H9 (cell line): ENCODE measurements at regions not wholly inside any gene's neighbourhood (a gene's known extent, or its start where the extent isn't known, plus 50 kb on each side); places are given as distances from the start of the nearest gene placed in this dataset.

ENCODE experiments used
- DNase-seq: peaks from one replicate; pipeline ENCODE4 v3.0.0-alpha.2; 2017
- H2AFZ ChIP-seq: one replicate; pipeline ENCODE4 v1.6.1; 2013; ENCODE audit warnings: mild to moderate bottlenecking, low read length, control low read depth, moderate library complexity
- H2AK5ac ChIP-seq: 2 replicates; pipeline ENCODE4 v1.6.1; 2013; ENCODE audit warnings: low read length, control low read depth, mixed read lengths; ENCODE audit not compliant: insufficient read length
- H2BK120ac ChIP-seq: one replicate; pipeline ENCODE4 v1.6.1; 2013; ENCODE audit warnings: low read depth, mild to moderate bottlenecking, low read length, control low read depth, inconsistent platforms; ENCODE audit not compliant: poor library complexity, severe bottlenecking
- H2BK12ac ChIP-seq: 2 replicates; pipeline ENCODE4 v1.6.1; 2013; ENCODE audit warnings: low read length, control low read depth, mixed read lengths, low read depth; ENCODE audit not compliant: insufficient read length
- H2BK15ac ChIP-seq: 2 replicates; pipeline ENCODE4 v1.6.1; 2013; ENCODE audit warnings: low read depth, low read length, control low read depth
- H2BK20ac ChIP-seq: one replicate; pipeline ENCODE4 v1.6.1; 2013; ENCODE audit warnings: low read depth, mild to moderate bottlenecking, low read length, control low read depth, inconsistent platforms; ENCODE audit not compliant: poor library complexity, severe bottlenecking
- H2BK5ac ChIP-seq: 2 replicates; pipeline ENCODE4 v1.6.1; 2013; ENCODE audit warnings: low read length, control low read depth, mixed read lengths; ENCODE audit not compliant: insufficient read length
- H3K14ac ChIP-seq: 2 replicates; pipeline ENCODE4 v1.6.1; 2013; ENCODE audit warnings: low read length, control low read depth; ENCODE audit not compliant: insufficient read depth
- H3K18ac ChIP-seq: 2 replicates; pipeline ENCODE4 v1.6.1; 2013; ENCODE audit warnings: low read depth, mild to moderate bottlenecking, mixed read lengths, low read length, control low read depth; ENCODE audit not compliant: insufficient read length
- H3K23ac ChIP-seq: 2 replicates; pipeline ENCODE4 v1.6.1; 2013; ENCODE audit warnings: low read length, control low read depth, mixed read lengths, low read depth; ENCODE audit not compliant: insufficient read length
- H3K23me2 ChIP-seq: 2 replicates; pipeline ENCODE4 v1.6.1; 2013; ENCODE audit warnings: low read depth, mild to moderate bottlenecking, mixed read lengths, low read length, control low read depth; ENCODE audit not compliant: insufficient read length, poor library complexity, severe bottlenecking
- H3K27ac ChIP-seq: 2 replicates; pipeline ENCODE4 v1.5.1; 2013; ENCODE audit warnings: low read length, control low read depth, mixed read lengths, low read depth; ENCODE audit not compliant: insufficient read length
- H3K27me3 ChIP-seq: 2 replicates; pipeline ENCODE4 v1.6.1; 2013; ENCODE audit warnings: low read length, control low read depth, inconsistent platforms; ENCODE audit not compliant: insufficient read depth
- H3K4ac ChIP-seq: 2 replicates; pipeline ENCODE4 v1.6.1; 2013; ENCODE audit warnings: low read depth, mild to moderate bottlenecking, control low read depth, inconsistent platforms, low read length, moderate library complexity
- H3K4me1 ChIP-seq: 2 replicates; pipeline ENCODE4 v1.6.1; 2013; ENCODE audit warnings: low read length, control low read depth, inconsistent platforms; ENCODE audit not compliant: insufficient read depth
- H3K4me2 ChIP-seq: 2 replicates; pipeline ENCODE4 v1.6.1; 2013; ENCODE audit warnings: low read length, control low read depth, mixed read lengths; ENCODE audit not compliant: insufficient read length, insufficient read depth
- H3K56ac ChIP-seq: 2 replicates; pipeline ENCODE4 v1.6.1; 2013; ENCODE audit warnings: low read depth, mild to moderate bottlenecking, mixed read lengths, low read length, control low read depth; ENCODE audit not compliant: insufficient read length
- H3K79me1 ChIP-seq: 2 replicates; pipeline ENCODE4 v1.6.1; 2013; ENCODE audit warnings: low read depth, mild to moderate bottlenecking, moderate library complexity, low read length, control low read depth, inconsistent platforms; ENCODE audit not compliant: insufficient read depth, poor library complexity, severe bottlenecking
- H3K79me2 ChIP-seq: 2 replicates; pipeline ENCODE4 v1.6.1; 2013; ENCODE audit warnings: low read length, control low read depth, inconsistent platforms; ENCODE audit not compliant: insufficient read depth
- H3K9ac ChIP-seq: 2 replicates; pipeline ENCODE4 v1.6.1; 2013; ENCODE audit warnings: low read length, control low read depth, mixed read lengths; ENCODE audit not compliant: insufficient read length; ENCODE audit errors: extremely low read depth
- H3K9me3 ChIP-seq: one replicate; pipeline ENCODE4 v1.6.1; 2013; ENCODE audit warnings: low read depth, low read length, inconsistent platforms; ENCODE audit not compliant: control insufficient read depth
- H3T11ph ChIP-seq: one replicate; pipeline ENCODE4 v1.6.1; 2013; ENCODE audit warnings: mild to moderate bottlenecking, low read length, control low read depth, inconsistent platforms
- H4K20me1 ChIP-seq: one replicate; pipeline ENCODE4 v1.6.1; 2013; ENCODE audit not compliant: control insufficient read depth, insufficient read length, insufficient read depth
- H4K5ac ChIP-seq: 2 replicates; pipeline ENCODE4 v1.6.1; 2013; ENCODE audit warnings: low read depth, mild to moderate bottlenecking, mixed read lengths, low read length, control low read depth; ENCODE audit not compliant: insufficient read length
- H4K8ac ChIP-seq: replicated peaks from 2 replicates; pipeline ENCODE4 v1.6.1; 2013; ENCODE audit warnings: low read length, control low read depth, mixed read lengths, low read depth; ENCODE audit not compliant: insufficient read length
- H4K91ac ChIP-seq: 2 replicates; pipeline ENCODE4 v1.6.1; 2013; ENCODE audit warnings: low read depth, mild to moderate bottlenecking, moderate library complexity, mixed read lengths, low read length, control low read depth; ENCODE audit not compliant: insufficient read length
- H3K27ac Mint-ChIP-seq, 3 experiments: 2 replicates in 2 of 3; 3 replicates in 1 of 3; pipeline ENCODE4 v1.8.0; 2020 to 2021; ENCODE audit warnings: mixed read lengths in 3 of 3, mild to moderate bottlenecking in 1 of 3, moderate library complexity in 1 of 3
- H3K27me3 Mint-ChIP-seq: 2 replicates; pipeline ENCODE4 v1.8.0; 2021; ENCODE audit warnings: low read depth, mild to moderate bottlenecking, moderate library complexity, mixed read lengths
- H3K36me3 Mint-ChIP-seq, 3 experiments: 2 replicates in 2 of 3; 3 replicates in 1 of 3; pipeline ENCODE4 v1.8.0; 2020 to 2021; ENCODE audit warnings: low read depth in 3 of 3, mixed read lengths in 3 of 3; ENCODE audit not compliant: insufficient read depth in 1 of 3
- H3K4me1 Mint-ChIP-seq, 2 experiments: 2 replicates each; pipeline ENCODE4 v1.8.0; 2020; ENCODE audit warnings: mixed read lengths in 2 of 2
- H3K4me3 Mint-ChIP-seq, 2 experiments: 2 replicates in 1 of 2; 3 replicates in 1 of 2; pipeline ENCODE4 v1.8.0; 2020 to 2021; ENCODE audit warnings: mild to moderate bottlenecking in 2 of 2, mixed read lengths in 2 of 2, moderate library complexity in 1 of 2
- H3K9me3 Mint-ChIP-seq, 2 experiments: 2 replicates in 1 of 2; 3 replicates in 1 of 2; pipeline ENCODE4 v1.8.0; 2020; ENCODE audit warnings: mild to moderate bottlenecking in 2 of 2, mixed read lengths in 2 of 2, moderate library complexity in 1 of 2
- CTCF ChIP-seq: fragments of 200-600 bp; sonication (generic); conservative IDR thresholded peaks from 3 replicates; pipeline ENCODE4 v1.8.0; 2021; ENCODE audit warnings: antibody characterized with exemption, mild to moderate bottlenecking
- WGBS: extraction: QIAGEN DNeasy Blood & Tissue Kit; methylation state at CpG from one replicate; pipeline ENCODE4 v1.1.7; 2013; ENCODE audit warnings: missing lambda C conversion rate, low lambda C conversion rate, mixed read lengths; ENCODE audit not compliant: insufficient read length; ENCODE audit errors: extremely low coverage; 5-methylcytosine and 5-hydroxymethylcytosine counted together

- no CpG with 5 or more reads among the region's 1 CpG for WGBS
- peaks cover 0 to 18% (median 8%) of the 10 kb centered on the region in 3 experiments; a peak in 5 of 7 replicates for H3K36me3 Mint-ChIP-seq
- Histone ChIP-seq H2BK5ac (no peak overlapping the region), H4K91ac (no peak overlapping the region), H3T11ph (no peak overlapping the region), H3K27ac (no peak overlapping the region), H2AK5ac (no peak overlapping the region), H3K4me1 (no peaks in the 10 kb centered on the region), H3K27me3 (no peaks in the 10 kb centered on the region), H3K4ac (no peak overlapping the region), H4K5ac (no peak overlapping the region), H3K23me2 (no peaks in the 10 kb centered on the region), H3K4me2 (no peak overlapping the region), H3K79me2 (no peaks in the 10 kb centered on the region), H2AFZ (no peak overlapping the region), H2BK12ac (no peak overlapping the region), H3K14ac (no peak overlapping the region), H3K23ac (no peak overlapping the region), H3K56ac (no peak overlapping the region), H2BK15ac (no peak overlapping the region), H4K8ac (no peak overlapping the region), H3K18ac (no peak overlapping the region), H3K79me1 (no peaks in the 10 kb centered on the region), H2BK20ac (no peak overlapping the region), H3K9me3 (no peaks in the 10 kb centered on the region), H2BK120ac (no peak overlapping the region), H3K9ac (no peak overlapping the region), H4K20me1 (no peaks in the 10 kb centered on the region)
- no peak for TF ChIP-seq CTCF
- no peak overlapping the region for H3K4me3 Mint-ChIP-seq
- peaks cover 3% of the 10 kb centered on the region in 2 experiments; a peak in 3 of 4 replicates for H3K4me1 Mint-ChIP-seq
- H3K27me3 Mint-ChIP-seq = peaks cover 3% of the 10 kb centered on the region; the same call in 1 of the 2 replicates
- H3K27ac Mint-ChIP-seq = no peak overlapping the region
- H3K9me3 Mint-ChIP-seq = peaks cover 15 to 18% of the 10 kb centered on the region in 2 experiments
- no peak for DNase-seq
These were observed 282.4 kb downstream of the NR2F2 start for GRCh38 chr15:96612917-96613316.
